ENCODE measurements at regions not wholly inside any gene's neighbourhood (a gene's known extent, or its start where the extent isn't known, plus 50 kb on each side); places are given as distances from the start of the nearest gene placed in this dataset.

DNA sequence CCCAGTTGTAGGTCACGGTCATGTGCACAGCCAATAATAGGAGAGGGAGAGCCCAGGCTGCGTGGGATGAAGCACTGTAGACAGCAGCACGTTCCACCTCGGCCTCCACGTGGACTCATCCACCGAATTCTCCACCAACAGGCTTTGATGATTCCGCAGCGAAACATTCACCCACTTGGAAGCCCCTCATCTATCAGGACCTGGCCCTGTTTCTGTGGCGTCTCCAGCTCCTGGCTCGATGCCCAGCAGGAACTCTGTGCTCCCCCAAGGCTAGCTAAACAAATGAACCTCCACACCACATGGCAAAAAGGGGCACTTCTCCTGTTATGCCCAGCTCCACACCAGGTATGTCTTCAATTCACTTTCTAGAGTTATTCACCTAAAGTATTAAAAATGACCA, 237.9 kb upstream of the PDE10A start:
- TF ChIP-seq, protein P1, sequence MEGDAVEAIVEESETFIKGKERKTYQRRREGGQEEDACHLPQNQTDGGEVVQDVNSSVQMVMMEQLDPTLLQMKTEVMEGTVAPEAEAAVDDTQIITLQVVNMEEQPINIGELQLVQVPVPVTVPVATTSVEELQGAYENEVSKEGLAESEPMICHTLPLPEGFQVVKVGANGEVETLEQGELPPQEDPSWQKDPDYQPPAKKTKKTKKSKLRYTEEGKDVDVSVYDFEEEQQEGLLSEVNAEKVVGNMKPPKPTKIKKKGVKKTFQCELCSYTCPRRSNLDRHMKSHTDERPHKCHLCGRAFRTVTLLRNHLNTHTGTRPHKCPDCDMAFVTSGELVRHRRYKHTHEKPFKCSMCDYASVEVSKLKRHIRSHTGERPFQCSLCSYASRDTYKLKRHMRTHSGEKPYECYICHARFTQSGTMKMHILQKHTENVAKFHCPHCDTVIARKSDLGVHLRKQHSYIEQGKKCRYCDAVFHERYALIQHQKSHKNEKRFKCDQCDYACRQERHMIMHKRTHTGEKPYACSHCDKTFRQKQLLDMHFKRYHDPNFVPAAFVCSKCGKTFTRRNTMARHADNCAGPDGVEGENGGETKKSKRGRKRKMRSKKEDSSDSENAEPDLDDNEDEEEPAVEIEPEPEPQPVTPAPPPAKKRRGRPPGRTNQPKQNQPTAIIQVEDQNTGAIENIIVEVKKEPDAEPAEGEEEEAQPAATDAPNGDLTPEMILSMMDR (IDR thresholded peaks at IDR 0.05; ENCODE audit: poor library complexity): no peak
- TF ChIP-seq EZH2 (IDR thresholded peaks at IDR 0.05; ENCODE audit: borderline replicate concordance) (no peak), EZH2phosphoT487 (IDR thresholded peaks at IDR 0.05; ENCODE audit: low read depth, severe bottlenecking, unreplicated experiment) (no peak)

Measured in hepatocyte (in vitro differentiated cells).